ENCODE measurements at regions not wholly inside any gene's neighbourhood (a gene's known extent, or its start where the extent isn't known, plus 50 kb on each side); places are given as distances from the start of the nearest gene placed in this dataset.

- TF ChIP-seq, protein P1, sequence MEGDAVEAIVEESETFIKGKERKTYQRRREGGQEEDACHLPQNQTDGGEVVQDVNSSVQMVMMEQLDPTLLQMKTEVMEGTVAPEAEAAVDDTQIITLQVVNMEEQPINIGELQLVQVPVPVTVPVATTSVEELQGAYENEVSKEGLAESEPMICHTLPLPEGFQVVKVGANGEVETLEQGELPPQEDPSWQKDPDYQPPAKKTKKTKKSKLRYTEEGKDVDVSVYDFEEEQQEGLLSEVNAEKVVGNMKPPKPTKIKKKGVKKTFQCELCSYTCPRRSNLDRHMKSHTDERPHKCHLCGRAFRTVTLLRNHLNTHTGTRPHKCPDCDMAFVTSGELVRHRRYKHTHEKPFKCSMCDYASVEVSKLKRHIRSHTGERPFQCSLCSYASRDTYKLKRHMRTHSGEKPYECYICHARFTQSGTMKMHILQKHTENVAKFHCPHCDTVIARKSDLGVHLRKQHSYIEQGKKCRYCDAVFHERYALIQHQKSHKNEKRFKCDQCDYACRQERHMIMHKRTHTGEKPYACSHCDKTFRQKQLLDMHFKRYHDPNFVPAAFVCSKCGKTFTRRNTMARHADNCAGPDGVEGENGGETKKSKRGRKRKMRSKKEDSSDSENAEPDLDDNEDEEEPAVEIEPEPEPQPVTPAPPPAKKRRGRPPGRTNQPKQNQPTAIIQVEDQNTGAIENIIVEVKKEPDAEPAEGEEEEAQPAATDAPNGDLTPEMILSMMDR (IDR thresholded peaks at IDR 0.05), result no peak
- TF ChIP-seq EP300 (IDR thresholded peaks at IDR 0.05) (no peak), POLR2A (IDR thresholded peaks at IDR 0.05) (no peak)
Observed at GRCh38 chr3:165529451-165529850, 307.8 kb downstream of the BCHE start.

Measured in ovary (tissue), 3 donors.